ENCODE measurements at regions not wholly inside any gene's neighbourhood (a gene's known extent, or its start where the extent isn't known, plus 50 kb on each side); places are given as distances from the start of the nearest gene placed in this dataset.

DNA sequence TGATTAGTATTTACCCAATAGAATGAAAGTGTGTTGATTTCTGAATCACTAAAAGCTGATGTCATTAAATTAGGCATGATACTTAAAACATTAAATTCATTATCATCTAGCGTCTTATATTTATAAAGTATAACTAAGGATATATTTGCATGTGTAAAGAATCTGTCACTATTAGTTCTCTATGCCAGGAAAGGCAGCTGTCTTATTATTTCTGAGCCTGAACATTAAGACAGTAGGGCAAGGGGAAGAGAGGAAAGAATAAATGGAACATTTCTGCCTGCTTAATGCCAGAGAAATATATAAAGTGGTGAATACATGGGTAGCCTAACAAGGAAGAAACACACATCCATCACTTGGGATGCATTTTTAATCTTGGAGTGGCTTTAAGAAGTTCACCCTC is 965.1 kb upstream of the TMEM132C start:
- TF ChIP-seq, protein P1, sequence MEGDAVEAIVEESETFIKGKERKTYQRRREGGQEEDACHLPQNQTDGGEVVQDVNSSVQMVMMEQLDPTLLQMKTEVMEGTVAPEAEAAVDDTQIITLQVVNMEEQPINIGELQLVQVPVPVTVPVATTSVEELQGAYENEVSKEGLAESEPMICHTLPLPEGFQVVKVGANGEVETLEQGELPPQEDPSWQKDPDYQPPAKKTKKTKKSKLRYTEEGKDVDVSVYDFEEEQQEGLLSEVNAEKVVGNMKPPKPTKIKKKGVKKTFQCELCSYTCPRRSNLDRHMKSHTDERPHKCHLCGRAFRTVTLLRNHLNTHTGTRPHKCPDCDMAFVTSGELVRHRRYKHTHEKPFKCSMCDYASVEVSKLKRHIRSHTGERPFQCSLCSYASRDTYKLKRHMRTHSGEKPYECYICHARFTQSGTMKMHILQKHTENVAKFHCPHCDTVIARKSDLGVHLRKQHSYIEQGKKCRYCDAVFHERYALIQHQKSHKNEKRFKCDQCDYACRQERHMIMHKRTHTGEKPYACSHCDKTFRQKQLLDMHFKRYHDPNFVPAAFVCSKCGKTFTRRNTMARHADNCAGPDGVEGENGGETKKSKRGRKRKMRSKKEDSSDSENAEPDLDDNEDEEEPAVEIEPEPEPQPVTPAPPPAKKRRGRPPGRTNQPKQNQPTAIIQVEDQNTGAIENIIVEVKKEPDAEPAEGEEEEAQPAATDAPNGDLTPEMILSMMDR (IDR thresholded peaks at IDR 0.05) = no peak
- no peak for TF ChIP-seq POLR2A (IDR thresholded peaks at IDR 0.05)
- TF ChIP-seq POLR2AphosphoS5 (IDR thresholded peaks at IDR 0.05) = no peak

All from stomach (tissue), 4 donors.